Prostate gland (tissue), 2 donors: ENCODE measurements at regions not wholly inside any gene's neighbourhood (a gene's known extent, or its start where the extent isn't known, plus 50 kb on each side); places are given as distances from the start of the nearest gene placed in this dataset.

Source experiments
- DNase-seq: peaks from one replicate; pipeline ENCODE4 v3.0.0-alpha.2; 2019; ENCODE audit warnings: low spot score
- H3K27ac ChIP-seq, 2 donors: fragments of 200-600 bp; sonication (generic); 2 replicates each; pipeline ENCODE4 v1.5.1; 2017 to 2019
- H3K27me3 ChIP-seq: fragments of 200-600 bp; sonication (generic); replicated peaks from 2 replicates; pipeline ENCODE4 v1.5.1; 2019; ENCODE audit not compliant: insufficient read depth
- H3K36me3 ChIP-seq, 2 donors: fragments of 200-600 bp; sonication (generic); 1 replicate in 1 of 2; 2 replicates in 1 of 2; pipeline versions ENCODE4 v1.5.1 to v1.8.1; 2017 to 2019
- H3K4me1 ChIP-seq: fragments of 200-600 bp; sonication (generic); replicated peaks from 2 replicates; pipeline ENCODE4 v1.5.1; 2019
- H3K4me3 ChIP-seq, 2 donors: fragments of 200-600 bp; sonication (generic); 2 replicates each; pipeline ENCODE4 v1.5.1; 2017 to 2019
- H3K9me3 ChIP-seq: fragments of 200-600 bp; sonication (generic); 2 replicates; pipeline ENCODE4 v1.5.1; 2017
- POLR2A ChIP-seq: fragments of 450-650 bp; IDR thresholded peaks from one replicate; pipeline ENCODE4 v1.6.1; 2016; ENCODE audit warnings: antibody characterized with exemption, mild to moderate bottlenecking
- POLR2AphosphoS5 ChIP-seq: sonication (generic); formaldehyde crosslinking; IDR thresholded peaks from one replicate; pipeline ENCODE4 v1.6.1; 2017; ENCODE audit warnings: antibody characterized with exemption
- WGBS: methylation state at CpG from one replicate; pipeline ENCODE4 v1.1.5; 2018; 5-methylcytosine and 5-hydroxymethylcytosine counted together
- intact Hi-C: fragments of 100-400 bp; cut with DNase I; formaldehyde crosslinking; loops from one replicate; pipeline ENCODE4 v1.14.2; 2022
- TF ChIP-seq, protein P1 (sequence below), 4 experiments: fragments of 200-600 bp in 2 of 4; fragments of 450-650 bp in 2 of 4; sonication (generic) in 2 of 4; IDR thresholded peaks; 1 replicate in 3 of 4; 2 replicates in 1 of 4; pipeline ENCODE4 v1.5.1; 2016 to 2019; ENCODE audit warnings: antibody characterized with exemption in 4 of 4, mild to moderate bottlenecking in 2 of 4, moderate library complexity in 2 of 4

GRCh38 chr20:16173044-16173443 lies 400.2 kb downstream of the KIF16B start:
- Histone ChIP-seq H3K4me3 (no peak overlapping the region), H3K27ac (no peak overlapping the region), H3K9me3 (no peaks in the 10 kb centered on the region), H3K27me3 (no peaks in the 10 kb centered on the region), H3K36me3 (no peaks in the 10 kb centered on the region), H3K4me1 (no peaks in the 10 kb centered on the region)
- TF ChIP-seq POLR2AphosphoS5: no peak
- 86% methylated on average over 4 of the region's 4 CpGs for WGBS
- intact Hi-C loops: no loop called here
- no peak for DNase-seq

GRCh38 chr20:16171180-16171579 lies 402.1 kb downstream of the KIF16B start:
- Histone ChIP-seq H3K27ac (no peak overlapping the region), H3K27me3 (no peaks in the 10 kb centered on the region), H3K36me3 (no peaks in the 10 kb centered on the region), H3K4me3 (no peak overlapping the region), H3K9me3 (no peaks in the 10 kb centered on the region), H3K4me1 (no peaks in the 10 kb centered on the region)
- no peak for DNase-seq
- TF ChIP-seq POLR2A: no peak
- TF ChIP-seq, protein P1, sequence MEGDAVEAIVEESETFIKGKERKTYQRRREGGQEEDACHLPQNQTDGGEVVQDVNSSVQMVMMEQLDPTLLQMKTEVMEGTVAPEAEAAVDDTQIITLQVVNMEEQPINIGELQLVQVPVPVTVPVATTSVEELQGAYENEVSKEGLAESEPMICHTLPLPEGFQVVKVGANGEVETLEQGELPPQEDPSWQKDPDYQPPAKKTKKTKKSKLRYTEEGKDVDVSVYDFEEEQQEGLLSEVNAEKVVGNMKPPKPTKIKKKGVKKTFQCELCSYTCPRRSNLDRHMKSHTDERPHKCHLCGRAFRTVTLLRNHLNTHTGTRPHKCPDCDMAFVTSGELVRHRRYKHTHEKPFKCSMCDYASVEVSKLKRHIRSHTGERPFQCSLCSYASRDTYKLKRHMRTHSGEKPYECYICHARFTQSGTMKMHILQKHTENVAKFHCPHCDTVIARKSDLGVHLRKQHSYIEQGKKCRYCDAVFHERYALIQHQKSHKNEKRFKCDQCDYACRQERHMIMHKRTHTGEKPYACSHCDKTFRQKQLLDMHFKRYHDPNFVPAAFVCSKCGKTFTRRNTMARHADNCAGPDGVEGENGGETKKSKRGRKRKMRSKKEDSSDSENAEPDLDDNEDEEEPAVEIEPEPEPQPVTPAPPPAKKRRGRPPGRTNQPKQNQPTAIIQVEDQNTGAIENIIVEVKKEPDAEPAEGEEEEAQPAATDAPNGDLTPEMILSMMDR (IDR thresholded peaks at IDR 0.05): no peak
- TF ChIP-seq POLR2AphosphoS5: no peak
- intact Hi-C loops: no loop called here

- intact Hi-C loops: no loop called here
- no peaks in the 10 kb centered on the region for H3K4me1 ChIP-seq
Measured at GRCh38 chr20:16170406-16170971, 402.8 kb downstream of the KIF16B start.

GRCh38 chr20:16167423-16168130 lies 405.7 kb downstream of the KIF16B start:
- Histone ChIP-seq H3K9me3 (no peaks in the 10 kb centered on the region), H3K4me3 (no peak overlapping the region), H3K4me1 (no peaks in the 10 kb centered on the region), H3K27ac (no peak overlapping the region), H3K27me3 (no peaks in the 10 kb centered on the region), H3K36me3 (no peaks in the 10 kb centered on the region)
- no peak for DNase-seq
- intact Hi-C loops: no loop called here
- WGBS: 71% methylated on average over 2 of the region's 2 CpGs
- TF ChIP-seq POLR2A: no peak
- TF ChIP-seq, protein P1 (IDR thresholded peaks at IDR 0.05): no peak
- TF ChIP-seq POLR2AphosphoS5: no peak

More at GRCh38 chr20:16170406-16170971, 402.8 kb downstream of the KIF16B start:
- TF ChIP-seq POLR2AphosphoS5 (no peak), POLR2A (no peak)
- TF ChIP-seq, protein P1 (IDR thresholded peaks at IDR 0.05): no peak
- no peaks in the 10 kb centered on the region for H3K27me3 ChIP-seq
- no peak overlapping the region for H3K27ac ChIP-seq
- H3K36me3 ChIP-seq: no peaks in the 10 kb centered on the region
- H3K9me3 ChIP-seq: no peaks in the 10 kb centered on the region
- 78% methylated on average over 7 of the region's 7 CpGs for WGBS
- DNase-seq: no peak
- H3K4me3 ChIP-seq: no peak overlapping the region

- TF ChIP-seq POLR2AphosphoS5: no peak
- TF ChIP-seq, protein P1 (IDR thresholded peaks at IDR 0.05): no peak
- TF ChIP-seq POLR2A: no peak
- 86% methylated on average over 6 of the region's 6 CpGs for WGBS
- Histone ChIP-seq H3K4me1 (no peaks in the 10 kb centered on the region), H3K36me3 (no peaks in the 10 kb centered on the region), H3K4me3 (no peak overlapping the region), H3K27me3 (no peaks in the 10 kb centered on the region), H3K9me3 (no peaks in the 10 kb centered on the region), H3K27ac (no peak overlapping the region)
- DNase-seq: no peak
- intact Hi-C loops: no loop called here
Measured at GRCh38 chr20:16166737-16167136, 406.5 kb downstream of the KIF16B start.
